IMR-90 (cell line): ENCODE measurements at regions not wholly inside any gene's neighbourhood (a gene's known extent, or its start where the extent isn't known, plus 50 kb on each side); places are given as distances from the start of the nearest gene placed in this dataset.

Experiments
- ATAC-seq: fragments of 200-7000 bp; cut with Tn5 transposase; 2 replicates; pipeline ENCODE4 v1.9.1; 2020; ENCODE audit warnings: low read depth, mild to moderate bottlenecking, moderate library complexity
- BruUV-seq: library from RNA; stranded (reverse); fragments of 400-500 nt; replicated peaks from 2 replicates; lab custom pipeline; 2021; lab: Mats Ljungman, UMichigan
- CTCF ChIA-PET: fragments of 300-600 bp; formaldehyde crosslinking; extraction: SDS; loops from one replicate; lab custom pipeline; 2021; ENCODE audit warnings: antibody characterized with exemption; lab: Yijun Ruan, JAX
- POLR2A ChIA-PET: fragments of 300-600 bp; sonication (Branson Sonifier 250); formaldehyde crosslinking; loops from one replicate; lab custom pipeline; 2022; ENCODE audit warnings: antibody characterized with exemption; ENCODE audit not compliant: unreplicated experiment; lab: Charles Lee
- DNase-seq: peaks from one replicate; pipeline ENCODE4 v3.0.0; 2013
- H2AFZ ChIP-seq: replicated peaks from 2 replicates; pipeline ENCODE3; 2013; ENCODE audit warnings: low read length, mild to moderate bottlenecking; ENCODE audit not compliant: poor library complexity
- H2AK5ac ChIP-seq: 2 replicates; pipeline ENCODE4 v1.6.1; 2013; ENCODE audit warnings: low read depth, low read length, inconsistent platforms
- H2AK9ac ChIP-seq: replicated peaks from 2 replicates; pipeline ENCODE3; 2013; ENCODE audit warnings: mild to moderate bottlenecking, low read depth, low read length, moderate library complexity; ENCODE audit not compliant: poor library complexity
- H2BK120ac ChIP-seq: 2 replicates; pipeline ENCODE4 v1.6.1; 2013; ENCODE audit warnings: low read depth, low read length, inconsistent platforms
- H2BK15ac ChIP-seq: 3 replicates; pipeline ENCODE4 v1.6.1; 2013; ENCODE audit warnings: low read depth, low read length, inconsistent platforms
- H2BK20ac ChIP-seq: 2 replicates; pipeline ENCODE4 v1.6.1; 2013; ENCODE audit warnings: low read depth, mild to moderate bottlenecking, inconsistent platforms, low read length, moderate library complexity
- H2BK5ac ChIP-seq: 2 replicates; pipeline ENCODE4 v1.6.1; 2013; ENCODE audit warnings: mild to moderate bottlenecking, low read depth, low read length, inconsistent platforms; ENCODE audit not compliant: poor library complexity, severe bottlenecking
- H3K14ac ChIP-seq: replicated peaks from 2 replicates; pipeline ENCODE4 v1.6.1; 2013; ENCODE audit warnings: low read depth, low read length, inconsistent platforms
- H3K18ac ChIP-seq: 2 replicates; pipeline ENCODE4 v1.6.1; 2013; ENCODE audit warnings: low read depth, low read length, control low read depth
- H3K23ac ChIP-seq: 2 replicates; pipeline ENCODE4 v1.6.1; 2013; ENCODE audit warnings: low read depth, low read length, inconsistent platforms
- H3K27ac ChIP-seq: 2 replicates; pipeline ENCODE4 v1.5.1; 2013; ENCODE audit warnings: mild to moderate bottlenecking, control low read depth, low read length; ENCODE audit not compliant: insufficient read depth
- H3K27me3 ChIP-seq: 2 replicates; pipeline ENCODE4 v1.6.1; 2013; ENCODE audit warnings: low read length; ENCODE audit not compliant: control insufficient read depth, insufficient read depth
- H3K36me3 ChIP-seq: 2 replicates; pipeline ENCODE4 v1.6.1; 2013; ENCODE audit warnings: low read length, mixed read lengths; ENCODE audit not compliant: control insufficient read depth, insufficient read depth
- H3K4ac ChIP-seq: 2 replicates; pipeline ENCODE4 v1.6.1; 2013; ENCODE audit warnings: low read depth, low read length, inconsistent platforms
- H3K4me1 ChIP-seq: 2 replicates; pipeline ENCODE4 v1.6.1; 2013; ENCODE audit warnings: low read length, mixed read lengths; ENCODE audit not compliant: control insufficient read depth, insufficient read depth
- H3K4me2 ChIP-seq: 2 replicates; pipeline ENCODE4 v1.6.1; 2013; ENCODE audit warnings: low read depth, mild to moderate bottlenecking, control low read depth, low read length, moderate library complexity
- H3K4me3 ChIP-seq: 2 replicates; pipeline ENCODE4 v1.5.1; 2013; ENCODE audit warnings: low read depth, mild to moderate bottlenecking, control low read depth, low read length, moderate library complexity; ENCODE audit not compliant: insufficient read depth
- H3K56ac ChIP-seq: 2 replicates; pipeline ENCODE4 v1.6.1; 2013; ENCODE audit warnings: low read length, inconsistent platforms; ENCODE audit not compliant: insufficient read depth; ENCODE audit errors: extremely low read depth
- H3K79me1 ChIP-seq, 2 experiments: 2 replicates each; pipeline ENCODE4 v1.6.1; 2013; ENCODE audit warnings: low read length in 2 of 2, inconsistent platforms in 1 of 2, low read depth in 1 of 2
- H3K9ac ChIP-seq: 2 replicates; pipeline ENCODE4 v1.6.1; 2013; ENCODE audit warnings: low read depth, low read length, control low read depth
- H3K9me1 ChIP-seq: 2 replicates; pipeline ENCODE4 v1.6.1; 2013; ENCODE audit warnings: low read length, inconsistent platforms; ENCODE audit not compliant: insufficient read depth
- H3K9me3 ChIP-seq: 2 replicates; pipeline ENCODE4 v1.6.1; 2013; ENCODE audit warnings: low read length; ENCODE audit not compliant: control insufficient read depth, insufficient read depth
- H4K20me1 ChIP-seq: 2 replicates; pipeline ENCODE4 v1.6.1; 2013; ENCODE audit warnings: low read length, inconsistent platforms; ENCODE audit not compliant: insufficient read depth
- H4K5ac ChIP-seq: 2 replicates; pipeline ENCODE4 v1.6.1; 2013; ENCODE audit warnings: mild to moderate bottlenecking, low read depth, low read length, control low read depth
- H4K8ac ChIP-seq, 2 experiments: 2 replicates each; pipeline ENCODE4 v1.6.1; 2013; ENCODE audit warnings: low read depth in 2 of 2, low read length in 2 of 2, control low read depth in 1 of 2, inconsistent platforms in 1 of 2
- H4K91ac ChIP-seq: 2 replicates; pipeline ENCODE4 v1.6.1; 2013; ENCODE audit warnings: low read depth, low read length, inconsistent platforms; ENCODE audit not compliant: insufficient read depth
- CEBPB ChIP-seq: IDR thresholded peaks from 2 replicates; pipeline ENCODE4 v1.6.1; 2012; ENCODE audit warnings: low read depth, low read length, improper control_type of control experiment
- RCOR1 ChIP-seq: IDR thresholded peaks from 2 replicates; pipeline ENCODE4 v1.6.1; 2012; ENCODE audit warnings: mild to moderate bottlenecking, low read length, improper control_type of control experiment; ENCODE audit not compliant: insufficient replicate concordance
- WGBS, 2 experiments: methylation state at CpG; one replicate each; pipeline versions ENCODE4 v1.1.5 to v1.1.7; 2013; ENCODE audit warnings: missing lambda C conversion rate in 2 of 2; ENCODE audit not compliant: insufficient read length in 1 of 2; ENCODE audit errors: extremely low coverage in 2 of 2; 5-methylcytosine and 5-hydroxymethylcytosine counted together
- dilution Hi-C: fragments of 300-500 bp; cut with HindIII; formaldehyde crosslinking; loops from one replicate; pipeline ENCODE4 v1.14.3; 2018; ENCODE audit warnings: low sequenced_read_pairs; ENCODE audit not compliant: unreplicated experiment
- in situ Hi-C: fragments of 300-500 bp; cut with MboI; formaldehyde crosslinking; loops from 3 replicates; pipeline ENCODE4 v1.14.3; 2019; ENCODE audit warnings: low sequenced_read_pairs, inconsistent platforms, mixed read lengths
- intact Hi-C: fragments of 100-400 bp; cut with micrococcal nuclease; formaldehyde crosslinking; loops from 2 replicates; pipeline ENCODE4 v1.10.0; 2022
- TF ChIP-seq, protein P1 (sequence below): conservative IDR thresholded peaks from 2 replicates; pipeline ENCODE4 v1.5.1; 2012; ENCODE audit warnings: mild to moderate bottlenecking, low read depth, low read length, improper control_type of control experiment

DNA sequence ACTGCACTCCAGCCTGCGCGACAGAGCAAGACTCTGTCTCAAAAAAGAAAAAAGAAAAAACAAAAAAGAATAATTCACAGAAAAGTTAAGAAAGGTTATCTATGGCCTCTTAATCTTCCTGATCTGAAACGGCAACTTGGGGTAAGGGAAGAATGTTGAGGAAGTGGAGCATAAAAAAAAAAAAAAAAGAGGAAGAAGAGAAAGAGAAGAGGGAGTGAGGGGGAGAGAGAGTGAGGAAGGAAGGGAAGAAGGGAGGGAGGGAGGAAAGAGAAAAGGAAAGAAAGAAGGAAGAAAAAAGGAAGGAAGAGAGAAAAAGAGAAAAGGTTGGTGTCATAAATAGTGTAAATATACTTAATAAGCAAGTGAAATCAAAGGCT, 68.9 kb upstream of the NCOA3 start:
- dilution Hi-C loops (no loop called here), in situ Hi-C loops (no loop called here), intact Hi-C loops (no loop called here)
- Histone ChIP-seq H2AK5ac (no peak overlapping the region), H3K27me3 (no peaks in the 10 kb centered on the region), H3K9me3 (peaks cover under 1% of the 10 kb centered on the region; the same call in 1 of the 2 replicates), H2BK120ac (no peak overlapping the region), H3K4me3 (no peak overlapping the region), H2AFZ (no peak overlapping the region), H2AK9ac (no peak overlapping the region), H3K4me1 (no peaks in the 10 kb centered on the region; the same call in 1 of the 2 replicates), H2BK20ac (no peak overlapping the region), H3K27ac (no peak overlapping the region), H4K8ac (no peak overlapping the region), H3K18ac (no peak overlapping the region), H3K36me3 (no peaks in the 10 kb centered on the region), H3K9ac (no peak overlapping the region), H3K23ac (no peak overlapping the region), H4K5ac (no peak overlapping the region), H4K91ac (no peak overlapping the region), H3K79me1 (no peaks in the 10 kb centered on the region), H3K4ac (no peak overlapping the region), H3K4me2 (no peak overlapping the region), H4K20me1 (no peaks in the 10 kb centered on the region), H3K56ac (no peak overlapping the region), H2BK5ac (no peak overlapping the region), H2BK15ac (no peak overlapping the region), H3K9me1 (no peaks in the 10 kb centered on the region), H3K14ac (no peak overlapping the region)
- no TSS peak for BruUV-seq
- CTCF ChIA-PET = interaction anchor here (1.0 to 1.2 kb wide), 2 partner anchors 31 to 680 kb away, joined by 4 to 9 read pairs; no protein-coding TSS in a partner anchor
- DNase-seq (no peak), ATAC-seq (no peak)
- POLR2A ChIA-PET = no interaction called here
- TF ChIP-seq CEBPB = no peak
- TF ChIP-seq, protein P1, sequence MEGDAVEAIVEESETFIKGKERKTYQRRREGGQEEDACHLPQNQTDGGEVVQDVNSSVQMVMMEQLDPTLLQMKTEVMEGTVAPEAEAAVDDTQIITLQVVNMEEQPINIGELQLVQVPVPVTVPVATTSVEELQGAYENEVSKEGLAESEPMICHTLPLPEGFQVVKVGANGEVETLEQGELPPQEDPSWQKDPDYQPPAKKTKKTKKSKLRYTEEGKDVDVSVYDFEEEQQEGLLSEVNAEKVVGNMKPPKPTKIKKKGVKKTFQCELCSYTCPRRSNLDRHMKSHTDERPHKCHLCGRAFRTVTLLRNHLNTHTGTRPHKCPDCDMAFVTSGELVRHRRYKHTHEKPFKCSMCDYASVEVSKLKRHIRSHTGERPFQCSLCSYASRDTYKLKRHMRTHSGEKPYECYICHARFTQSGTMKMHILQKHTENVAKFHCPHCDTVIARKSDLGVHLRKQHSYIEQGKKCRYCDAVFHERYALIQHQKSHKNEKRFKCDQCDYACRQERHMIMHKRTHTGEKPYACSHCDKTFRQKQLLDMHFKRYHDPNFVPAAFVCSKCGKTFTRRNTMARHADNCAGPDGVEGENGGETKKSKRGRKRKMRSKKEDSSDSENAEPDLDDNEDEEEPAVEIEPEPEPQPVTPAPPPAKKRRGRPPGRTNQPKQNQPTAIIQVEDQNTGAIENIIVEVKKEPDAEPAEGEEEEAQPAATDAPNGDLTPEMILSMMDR = no peak
- TF ChIP-seq RCOR1 = no peak
- 0% methylated on average over 1 of the region's 3 CpGs; no CpG with 5 or more reads in 1 of the 2 experiments for WGBS, 2 experiments
